ENCODE measurements at regions not wholly inside any gene's neighbourhood (a gene's known extent, or its start where the extent isn't known, plus 50 kb on each side); places are given as distances from the start of the nearest gene placed in this dataset.

DNA sequence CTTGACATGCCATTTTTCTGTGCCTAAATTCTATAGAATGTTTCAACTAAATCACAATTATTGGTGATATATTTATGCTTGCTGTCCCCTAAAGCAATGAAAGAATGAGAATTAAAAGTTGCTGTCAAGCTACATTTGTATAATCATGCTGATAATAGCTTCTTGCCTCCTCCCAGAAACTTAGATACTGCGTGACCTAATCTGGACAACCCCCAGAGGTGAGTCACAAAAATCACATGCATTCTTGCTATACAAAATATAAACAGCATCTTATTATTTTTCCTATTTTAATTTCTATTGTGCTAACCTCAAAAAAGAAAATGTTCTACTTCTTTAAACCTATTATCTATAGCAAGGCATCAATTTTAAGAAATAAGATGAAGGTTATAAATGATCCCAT, 995.8 kb upstream of the ACO1 start:
- H3K23me2 ChIP-seq (ENCODE audit: low read depth, low read length): no peaks in the 10 kb centered on the region
- no peaks in the 10 kb centered on the region for H3K4me1 ChIP-seq (replicated peaks in 1 of 4; ENCODE audit: control insufficient read depth in 3 of 4, insufficient read depth in 4 of 4, low read length in 3 of 4)
- FAIRE-seq: no peak
- H2BK15ac ChIP-seq (ENCODE audit: low read length): no peak overlapping the region
- WGBS, 2 experiments (ENCODE audit: extremely low coverage in 1 of 2, insufficient coverage in 1 of 2, insufficient read length in 1 of 2, insufficient replicate concordance in 2 of 2, low coverage in 1 of 2, low lambda C conversion rate in 2 of 2, missing lambda C conversion rate in 1 of 2): 95% methylated on average over 1 of the region's 1 CpG; no CpG with 5 or more reads in 1 of the 2 experiments
- H3K56ac ChIP-seq (replicated peaks; ENCODE audit: insufficient read length, low read depth, low read length): no peak overlapping the region
- no peak overlapping the region for H2BK5ac ChIP-seq (ENCODE audit: low read depth, low read length)
- ChIA-PET POLR2A (ENCODE audit: partially characterized antibody) (no interaction called here), CTCF (ENCODE audit: partially characterized antibody) (no interaction called here)
- H3K36me3 ChIP-seq (ENCODE audit: control insufficient read depth in 2 of 4, insufficient read depth in 4 of 4, low read length in 3 of 4): no peaks in the 10 kb centered on the region
- no peak overlapping the region for H2AK5ac ChIP-seq (ENCODE audit: low read depth, low read length)
- H3K79me2 ChIP-seq (ENCODE audit: control insufficient read depth in 1 of 2, insufficient read depth in 2 of 2, low read length in 2 of 2): no peaks in the 10 kb centered on the region
- no peaks in the 10 kb centered on the region for H3K9me3 ChIP-seq (ENCODE audit: insufficient read depth in 2 of 2, low read depth in 1 of 2, low read length in 1 of 2)
- no peak overlapping the region for H3K23ac ChIP-seq (ENCODE audit: insufficient read length)
- no peak overlapping the region for H3K18ac ChIP-seq (ENCODE audit: extremely low read depth, low read length)
- no peak overlapping the region for H2BK20ac ChIP-seq (ENCODE audit: low read length)
- no peak overlapping the region for H3K14ac ChIP-seq (ENCODE audit: insufficient read length)
- TF ChIP-seq POLR2A (IDR thresholded peaks at IDR 0.05; ENCODE audit: control extremely low read depth in 1 of 2, low read depth in 2 of 2, low read length in 2 of 2) (no peak), NRF1 (IDR thresholded peaks at IDR 0.05; ENCODE audit: low read depth, low read length) (no peak), BACH1 (IDR thresholded peaks at IDR 0.05; ENCODE audit: low read length) (no peak), NANOG (IDR thresholded peaks at IDR 0.05; ENCODE audit: insufficient read depth, low read depth, low read length, poor library complexity, severe bottlenecking) (no peak), RXRA (IDR thresholded peaks at IDR 0.05; ENCODE audit: insufficient read depth, low read depth, low read length) (no peak)
- TF ChIP-seq, protein P1, sequence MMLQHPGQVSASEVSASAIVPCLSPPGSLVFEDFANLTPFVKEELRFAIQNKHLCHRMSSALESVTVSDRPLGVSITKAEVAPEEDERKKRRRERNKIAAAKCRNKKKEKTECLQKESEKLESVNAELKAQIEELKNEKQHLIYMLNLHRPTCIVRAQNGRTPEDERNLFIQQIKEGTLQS (IDR thresholded peaks at IDR 0.05; ENCODE audit: insufficient read depth, low read depth, low read length): no peak
- H3K4me3 ChIP-seq (ENCODE audit: extremely low read depth in 1 of 4, insufficient read depth in 2 of 4, low read depth in 3 of 4, low read length in 4 of 4): no peak overlapping the region
- no peak overlapping the region for H2BK12ac ChIP-seq (ENCODE audit: low read depth, low read length)
- no peaks in the 10 kb centered on the region for H3K79me1 ChIP-seq (ENCODE audit: low read depth, low read length)
- no peaks in the 10 kb centered on the region for H4K20me1 ChIP-seq (replicated peaks in 1 of 2; ENCODE audit: control insufficient read depth in 1 of 2, insufficient read depth in 2 of 2, low read length in 2 of 2)
- H4K5ac ChIP-seq (ENCODE audit: insufficient read length, low read depth, low read length): no peak overlapping the region
- H4K91ac ChIP-seq (replicated peaks; ENCODE audit: insufficient read length, low read length): no peak overlapping the region
- no peak overlapping the region for H3K27ac ChIP-seq (ENCODE audit: low read depth, low read length)
- H3K9ac ChIP-seq (replicated peaks in 1 of 4; ENCODE audit: extremely low read depth in 1 of 4, low read depth in 3 of 4, low read length in 3 of 4): no peak overlapping the region
- no peak overlapping the region for H2AFZ ChIP-seq (ENCODE audit: low read length)
- DNase-seq (ENCODE audit: low read depth in 1 of 2, low spot score in 2 of 2): no peak
- H3K4ac ChIP-seq (replicated peaks; ENCODE audit: insufficient read length, low read depth, low read length): no peak overlapping the region
- H3K4me2 ChIP-seq (ENCODE audit: insufficient read depth in 1 of 2, low read depth in 2 of 2, low read length in 2 of 2): no peak overlapping the region
- no peak overlapping the region for H2BK120ac ChIP-seq (replicated peaks; ENCODE audit: low read depth, low read length)
- no peak overlapping the region for H4K8ac ChIP-seq (ENCODE audit: extremely low read depth, insufficient read depth, low read length)
- no peaks in the 10 kb centered on the region for H3K27me3 ChIP-seq (replicated peaks in 1 of 4; ENCODE audit: control insufficient read depth in 3 of 4, extremely low read depth in 1 of 4, insufficient read depth in 3 of 4, low read length in 3 of 4)
